GM21515 (cell line): ENCODE measurements at regions not wholly inside any gene's neighbourhood (a gene's known extent, or its start where the extent isn't known, plus 50 kb on each side); places are given as distances from the start of the nearest gene placed in this dataset.
"Not testable (repeated sequence)": the region's sequence is repeated elsewhere in the genome, so short reads cannot be mapped to it uniquely, and the experiment has no call there.

Source experiments
- ATAC-seq: cut with Tn5 transposase; IDR thresholded peaks from one replicate; pipeline ENCODE4 v1.9.1; 2021; ENCODE audit not compliant: unreplicated experiment

DNA sequence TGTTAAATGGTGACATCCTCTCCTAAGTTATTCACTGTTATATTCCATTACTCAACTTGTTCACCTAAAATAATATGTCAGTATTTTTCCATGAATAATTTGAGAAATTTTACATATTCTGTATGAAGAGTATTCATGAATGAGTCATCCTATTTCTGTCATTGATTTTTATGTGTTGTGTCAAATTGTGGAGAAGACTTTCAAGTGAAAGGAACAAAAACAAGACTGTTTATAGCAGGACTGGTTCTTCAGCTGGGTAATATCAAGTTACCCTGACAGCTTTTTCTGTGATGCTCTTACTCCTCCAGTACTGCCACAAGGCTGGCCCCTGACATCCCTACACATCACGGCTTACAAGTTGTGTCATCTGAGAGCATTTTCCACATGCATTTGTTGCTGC lies 847.7 kb downstream of the NCAM2 start:
- ATAC-seq: no peak

DNA sequence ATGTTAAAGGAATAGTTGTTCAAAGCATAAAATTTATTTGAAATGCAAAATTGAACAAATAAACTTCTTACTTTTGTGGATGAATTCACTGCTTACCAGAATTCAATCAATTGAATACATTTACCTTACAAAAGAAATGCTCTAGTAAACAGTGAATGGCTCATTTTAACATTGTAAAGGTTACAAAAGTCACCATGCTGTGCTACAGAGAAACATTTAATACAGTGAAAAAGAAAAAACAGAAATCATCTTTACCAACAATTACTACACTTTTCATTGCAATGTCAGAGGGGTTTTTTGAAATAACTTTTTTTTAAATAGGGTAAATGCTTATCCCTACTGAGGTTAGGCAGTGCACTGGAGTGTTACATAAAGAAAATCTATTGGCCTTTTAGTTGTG lies 853.0 kb downstream of the NCAM2 start:
- ATAC-seq: no peak

DNA sequence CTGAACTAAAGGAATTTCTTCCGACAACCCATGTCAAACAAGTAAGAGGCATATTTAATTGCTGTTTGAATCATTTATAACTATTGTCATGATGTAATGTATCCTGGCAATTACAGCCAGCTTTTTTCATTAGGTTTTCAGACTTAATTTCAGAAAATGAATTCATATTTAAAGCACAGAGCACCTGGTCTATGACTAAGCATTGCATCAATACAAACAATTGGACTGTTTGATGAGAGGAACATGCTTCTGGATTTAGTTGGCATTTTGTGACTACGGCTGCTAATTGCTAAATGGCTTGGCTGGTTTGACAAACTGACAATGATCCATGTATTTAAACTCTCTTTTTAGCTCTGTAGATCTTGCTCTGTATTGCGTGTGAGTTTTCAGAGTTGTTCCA lies 853.4 kb downstream of the NCAM2 start:
- no peak for ATAC-seq

DNA sequence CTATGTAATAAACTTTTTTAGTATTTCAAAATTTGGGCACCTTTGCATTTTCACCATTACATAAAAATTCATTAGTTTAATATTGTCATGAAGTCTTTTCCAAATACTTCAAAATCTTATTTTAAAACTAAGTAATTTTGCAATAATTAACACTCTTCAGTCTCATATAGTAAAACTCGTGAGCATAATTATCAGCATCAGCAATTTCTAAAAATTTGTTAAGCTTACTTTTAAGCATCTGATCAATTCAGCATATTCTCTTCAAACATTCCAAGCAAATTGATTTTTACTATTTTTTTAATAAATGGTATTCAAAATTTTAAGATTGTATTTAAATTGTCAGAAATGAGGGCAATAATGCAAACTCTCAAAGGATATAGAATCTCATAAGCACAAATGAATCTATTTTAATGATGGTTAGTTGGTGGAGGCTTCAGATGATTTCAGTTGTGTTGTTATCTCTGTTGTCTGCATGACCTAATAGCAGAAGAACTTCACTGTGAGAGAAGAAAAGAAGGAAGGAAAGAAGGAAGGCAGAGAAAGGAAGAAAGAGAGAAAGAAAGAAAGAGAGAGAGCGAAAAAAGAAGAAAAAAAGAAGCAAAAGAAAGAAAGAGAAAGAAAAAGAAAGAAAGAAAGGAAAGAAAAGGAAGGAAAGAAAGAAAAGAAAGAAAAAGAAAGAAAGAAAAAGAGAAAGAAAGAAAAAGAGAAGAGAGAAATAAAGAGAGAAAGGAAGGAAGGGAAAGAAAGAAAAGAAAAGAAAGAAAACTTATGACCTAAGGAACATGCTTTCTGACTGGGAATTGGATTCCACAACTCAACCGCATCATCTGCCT lies 860.5 kb downstream of the NCAM2 start:
- ATAC-seq: no peak

DNA sequence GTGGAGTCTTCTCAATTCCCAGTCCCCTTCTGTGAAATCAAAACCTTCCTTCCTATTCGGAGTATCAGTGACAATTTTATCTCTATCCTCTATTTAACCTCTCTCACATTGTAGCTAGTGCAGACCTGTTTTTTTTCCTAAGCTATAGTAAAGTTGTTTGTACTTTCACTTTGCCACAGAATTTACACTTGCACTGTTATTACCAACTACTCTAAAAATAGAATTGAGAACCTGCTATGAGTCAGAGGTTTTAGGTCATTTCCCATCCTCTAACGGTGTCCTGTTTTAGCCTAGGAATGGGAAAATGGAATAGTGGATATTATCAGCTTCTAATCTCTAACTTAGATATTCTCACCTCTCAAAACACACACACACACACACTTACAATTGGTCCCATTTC lies 862.7 kb downstream of the NCAM2 start:
- ATAC-seq: no peak

DNA sequence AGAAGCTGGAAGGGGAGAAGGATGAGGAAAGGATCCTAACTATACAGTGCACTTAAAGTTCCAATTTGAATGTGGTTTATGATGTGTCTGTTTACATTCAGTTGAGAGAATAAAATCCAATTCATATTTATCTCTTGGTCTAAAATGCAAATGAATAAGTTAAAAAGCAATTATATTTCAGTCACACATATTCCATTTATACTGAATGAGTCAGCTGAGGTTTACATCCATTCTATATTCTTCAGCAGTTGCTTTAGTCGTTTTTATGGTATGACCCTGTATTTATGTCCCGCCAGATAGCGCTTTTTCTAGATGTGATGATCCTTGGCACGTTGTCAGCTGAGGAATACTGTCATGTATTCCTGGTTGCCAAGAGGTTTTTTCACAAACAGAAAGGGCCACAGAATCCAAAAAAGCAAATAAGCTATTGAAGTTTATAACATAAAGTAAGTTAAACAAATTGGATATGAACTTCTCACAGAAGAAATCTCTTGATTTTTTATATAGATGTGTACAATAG lies 866.2 kb downstream of the NCAM2 start:
- no peak for ATAC-seq

DNA sequence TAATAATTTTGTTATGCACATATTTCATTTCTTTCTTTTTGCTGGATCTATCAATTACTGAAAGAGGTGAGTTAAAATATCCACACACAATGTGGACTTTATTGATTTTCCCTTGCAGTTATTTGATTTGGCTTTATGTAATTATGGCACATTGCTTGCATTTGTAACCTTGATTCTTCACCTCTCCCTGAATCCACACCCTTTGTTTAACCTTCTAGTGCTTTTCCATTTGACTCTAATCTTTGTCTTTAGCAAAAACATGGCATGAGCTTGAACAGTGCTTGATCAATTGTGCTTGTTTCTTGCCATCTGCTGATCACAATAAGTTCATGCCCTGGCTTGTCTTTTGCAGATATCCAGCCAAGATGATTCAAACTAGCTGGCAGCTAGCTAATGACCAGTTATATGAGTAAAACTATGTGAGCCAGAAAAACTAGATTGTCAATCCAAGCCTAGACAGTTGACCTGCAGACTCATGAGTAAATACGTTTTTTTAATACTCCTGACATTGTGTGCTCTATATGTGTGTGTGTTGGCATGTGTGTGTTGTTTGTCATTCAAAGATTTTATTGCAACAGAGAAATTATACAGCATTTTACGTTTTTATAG lies 899.2 kb downstream of the NCAM2 start:
- ATAC-seq: no peak

DNA sequence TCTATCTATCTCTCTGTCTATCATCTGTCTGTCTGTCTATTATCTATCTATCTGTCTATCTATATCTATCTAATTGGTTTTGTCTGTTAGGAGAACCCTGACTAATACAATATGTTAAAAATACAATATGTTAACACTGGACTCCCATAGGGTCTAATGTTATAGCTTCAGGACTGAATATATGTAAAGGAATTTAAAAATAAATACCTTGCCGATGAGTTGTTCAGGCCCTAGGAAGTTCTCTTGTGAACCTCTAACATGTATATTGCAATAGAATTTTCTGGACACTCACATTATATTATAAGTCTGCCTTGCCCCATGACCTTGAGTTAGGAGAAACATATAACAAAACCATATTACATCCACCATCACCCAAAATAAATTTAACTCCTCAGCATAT lies 900.6 kb downstream of the NCAM2 start:
- ATAC-seq: no peak

DNA sequence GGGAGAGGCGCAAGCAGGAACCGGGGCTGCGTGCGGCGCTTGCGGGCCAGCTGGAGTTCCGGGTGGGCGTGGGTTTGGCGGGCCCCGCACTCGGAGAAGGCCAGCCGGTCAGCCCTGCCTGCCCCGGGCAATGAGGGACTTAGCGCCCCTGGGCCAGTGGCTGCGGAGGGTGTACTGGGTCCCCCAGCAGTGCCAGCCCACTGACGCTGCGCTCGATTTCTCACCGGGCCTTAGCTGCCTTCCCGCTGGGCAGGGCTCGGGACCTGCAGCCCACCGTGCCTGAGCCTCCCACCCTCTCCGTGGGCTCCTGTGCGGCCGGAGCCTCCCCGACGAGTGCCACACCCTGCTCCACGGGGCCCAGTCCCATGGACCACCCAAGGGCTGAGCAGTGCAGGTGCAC lies 904.2 kb downstream of the NCAM2 start:
- not testable (repeated sequence) for ATAC-seq

DNA sequence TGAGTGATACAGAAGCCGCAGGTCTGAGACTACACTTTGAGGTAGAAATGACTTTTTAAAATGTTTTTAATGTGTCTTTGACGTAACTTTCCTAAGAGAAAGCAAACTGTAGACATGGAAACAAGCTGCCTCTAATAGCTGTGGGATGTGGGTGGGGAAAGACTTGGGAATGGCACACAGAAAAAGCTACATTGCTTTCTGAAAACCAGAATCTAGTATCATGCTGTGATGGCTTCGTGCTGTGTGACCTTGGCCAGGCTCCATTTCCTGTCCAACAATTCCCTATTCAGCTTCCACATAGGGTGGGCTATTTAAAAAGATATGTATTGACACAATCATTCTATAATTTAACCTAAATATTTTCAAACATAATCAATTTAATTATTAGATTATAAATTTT lies 909.1 kb downstream of the NCAM2 start:
- ATAC-seq: no peak

DNA sequence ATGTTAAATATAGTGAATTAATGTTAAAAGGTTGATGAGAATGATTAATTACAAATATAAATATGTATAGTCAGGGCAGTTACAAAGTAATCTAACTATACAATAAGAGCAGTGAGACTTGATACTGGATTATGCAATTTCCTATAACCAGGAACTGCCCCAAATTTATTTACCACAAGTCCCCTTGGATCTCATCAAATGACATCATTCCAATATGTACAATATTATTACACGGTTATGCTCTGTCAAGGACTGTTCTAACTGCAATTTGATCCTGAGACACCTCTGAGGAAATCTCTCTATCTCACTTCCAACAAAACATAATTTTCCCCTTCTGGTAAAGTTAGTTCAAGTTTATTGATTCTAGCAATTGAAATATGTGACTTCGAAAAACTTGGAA lies 917.6 kb downstream of the NCAM2 start:
- no peak for ATAC-seq

DNA sequence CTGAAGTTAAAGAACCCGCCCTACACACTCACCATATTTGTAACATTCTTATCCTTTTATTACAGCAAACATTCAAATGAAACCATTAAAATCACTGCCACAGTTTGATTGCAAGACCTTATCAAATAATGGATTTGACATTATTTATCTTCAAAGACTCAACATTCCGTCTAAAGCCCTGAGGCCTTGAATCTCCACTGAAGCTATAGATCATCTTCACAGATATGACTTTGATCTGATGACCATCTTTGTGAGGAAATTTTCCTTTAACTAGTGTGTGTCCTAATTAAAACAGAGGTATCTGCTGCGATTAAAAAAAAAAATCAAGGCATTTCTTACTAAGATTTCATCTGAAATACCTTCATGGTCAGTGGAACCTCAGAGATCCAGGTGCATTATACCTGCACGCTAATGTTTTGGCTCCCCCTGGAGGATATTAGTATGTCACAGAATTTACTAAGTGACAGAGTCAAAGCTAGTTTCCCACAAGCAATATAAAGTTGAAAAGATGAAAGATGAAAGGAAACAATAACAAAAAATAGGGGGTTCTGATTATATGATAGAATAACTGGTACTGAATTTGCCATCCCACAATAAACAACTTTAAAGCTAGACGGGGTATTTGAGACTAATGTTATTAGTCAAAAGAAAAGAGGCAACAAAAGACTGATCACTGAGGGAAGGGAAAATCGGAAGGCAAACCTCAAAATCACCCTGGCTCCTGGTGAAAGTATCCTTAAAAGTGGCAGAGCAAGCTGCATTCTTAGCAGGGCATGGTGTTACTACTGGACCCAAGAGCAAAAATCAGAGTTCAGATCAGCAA lies 923.4 kb downstream of the NCAM2 start:
- ATAC-seq: no peak

DNA sequence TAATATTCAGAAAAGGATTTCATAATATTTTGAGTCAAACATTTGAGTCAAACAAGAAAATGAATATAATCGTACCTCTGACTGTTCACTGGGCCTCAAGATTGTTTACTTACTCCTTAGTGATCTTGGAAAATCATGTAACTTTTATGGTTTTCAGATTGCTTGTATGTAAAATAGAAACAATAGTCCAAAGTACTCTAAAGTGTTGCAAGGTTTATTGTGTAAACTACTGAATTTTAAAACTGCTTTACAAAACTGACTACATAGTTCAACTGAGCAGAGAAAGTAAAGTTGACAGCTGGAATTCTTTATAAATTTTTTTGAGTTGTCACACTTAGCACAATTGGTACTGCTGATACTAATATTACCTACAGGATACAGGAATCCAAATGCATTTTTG lies 931.0 kb downstream of the NCAM2 start:
- no peak for ATAC-seq

DNA sequence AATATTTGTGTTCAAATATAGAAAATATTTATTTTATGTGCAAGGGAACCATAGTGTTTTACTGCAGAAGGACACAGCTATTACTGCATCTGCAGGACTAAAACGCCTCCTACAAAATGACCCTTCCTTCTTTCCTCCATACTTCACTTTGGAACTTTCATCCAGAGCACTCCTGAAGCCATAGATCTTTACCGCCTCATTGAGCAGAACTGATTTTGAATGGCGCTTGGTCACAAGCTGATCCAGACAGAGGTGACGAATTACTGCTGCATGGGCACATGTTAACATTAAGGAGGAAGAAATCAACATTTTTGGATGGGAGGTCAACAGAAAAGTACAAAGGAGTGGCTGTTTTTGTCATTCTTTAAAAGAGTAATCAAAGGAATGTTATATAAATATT lies 931.6 kb downstream of the NCAM2 start:
- no peak for ATAC-seq

DNA sequence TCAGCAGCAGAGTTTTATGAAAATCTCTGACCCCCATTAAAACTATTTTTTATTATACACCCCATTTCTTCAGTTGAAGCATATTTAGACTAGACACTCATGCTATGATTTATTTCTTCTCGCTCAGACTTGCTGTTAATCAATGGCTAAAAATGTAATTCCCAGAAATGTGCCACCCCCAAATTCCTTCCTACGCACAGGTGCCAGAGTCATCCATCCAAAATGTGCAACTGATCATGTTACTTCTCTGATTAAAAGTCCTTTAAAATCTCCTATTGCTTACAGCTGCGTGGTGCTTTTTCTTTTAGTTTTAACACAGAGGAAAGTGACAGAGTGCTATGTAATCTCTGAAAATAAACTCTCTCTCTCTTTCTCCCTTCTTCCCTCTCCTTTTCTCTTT lies 954.4 kb downstream of the NCAM2 start:
- no peak for ATAC-seq

DNA sequence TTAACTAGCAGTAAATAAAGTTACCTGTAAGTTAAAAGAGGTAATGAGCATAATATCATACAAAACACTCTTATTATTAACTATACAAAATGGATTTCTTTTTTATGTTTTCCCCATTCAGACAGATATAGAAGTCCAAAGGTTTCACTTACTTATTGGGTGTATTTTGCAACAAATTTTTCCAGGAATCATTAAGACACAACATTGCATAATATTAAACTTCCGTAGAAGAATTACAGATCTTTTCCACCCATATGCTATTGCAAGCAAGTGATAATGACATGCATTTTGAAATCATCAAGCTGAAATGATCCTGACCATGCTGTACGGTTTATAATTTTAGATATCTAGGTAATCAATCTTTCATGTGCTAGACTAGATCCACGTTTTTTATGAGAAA lies 957.0 kb downstream of the NCAM2 start:
- ATAC-seq: no peak

DNA sequence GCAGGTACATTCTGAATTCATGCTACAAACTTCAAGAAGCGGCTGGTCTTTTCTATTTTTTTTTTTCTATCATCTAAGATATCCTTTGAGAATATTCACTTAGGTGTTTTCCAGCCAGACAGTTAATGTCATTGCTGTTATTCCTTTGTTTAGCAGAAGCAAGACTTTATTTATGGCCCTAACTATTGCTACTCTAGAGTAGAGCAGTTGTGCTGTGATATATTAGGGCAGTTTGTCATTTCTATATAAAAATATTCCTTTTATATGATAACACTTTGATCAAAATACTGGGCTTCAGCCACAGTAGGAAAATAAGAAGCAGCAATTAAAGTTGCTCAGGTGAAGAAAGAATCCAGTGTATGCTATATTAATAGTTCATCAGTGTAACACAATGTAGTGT lies 959.3 kb downstream of the NCAM2 start:
- ATAC-seq: no peak

DNA sequence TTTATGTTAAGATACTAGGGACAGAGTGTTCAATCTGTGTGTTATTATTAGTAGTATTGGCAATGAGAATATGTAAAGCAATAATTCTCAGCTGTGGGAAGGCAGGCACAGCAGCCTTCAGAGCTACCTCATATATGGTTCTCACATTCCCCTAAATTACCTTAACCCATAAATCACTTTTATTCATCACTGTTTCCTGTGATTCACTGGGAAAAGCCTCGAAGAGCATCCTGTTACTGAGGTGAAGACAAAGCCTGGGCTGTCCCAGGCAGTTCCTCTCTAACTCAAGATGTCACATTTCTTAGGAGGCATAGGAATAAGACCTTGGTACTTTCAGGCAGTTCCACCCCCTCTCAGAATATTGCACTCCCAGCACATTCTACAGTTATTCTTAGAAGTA lies 965.7 kb downstream of the NCAM2 start:
- no peak for ATAC-seq

DNA sequence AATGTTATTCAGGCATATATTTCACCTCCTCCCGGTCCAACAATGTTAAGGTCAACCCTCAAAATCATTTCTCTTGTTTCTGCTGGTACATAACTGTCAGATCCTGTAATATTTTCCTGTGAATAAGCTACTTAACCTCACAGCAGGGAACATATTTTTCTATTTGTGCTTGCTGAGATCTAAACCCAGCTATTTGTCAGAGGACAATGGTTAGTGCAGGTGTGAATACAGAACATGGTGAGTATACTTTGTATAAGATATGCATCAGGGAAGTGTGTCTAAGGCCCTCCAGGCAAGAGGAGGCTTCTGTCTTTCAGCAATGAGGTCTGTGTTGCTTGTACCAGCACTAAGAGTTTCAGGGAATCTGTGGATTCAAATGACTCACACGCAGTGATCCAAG lies 970.6 kb downstream of the NCAM2 start:
- no peak for ATAC-seq

DNA sequence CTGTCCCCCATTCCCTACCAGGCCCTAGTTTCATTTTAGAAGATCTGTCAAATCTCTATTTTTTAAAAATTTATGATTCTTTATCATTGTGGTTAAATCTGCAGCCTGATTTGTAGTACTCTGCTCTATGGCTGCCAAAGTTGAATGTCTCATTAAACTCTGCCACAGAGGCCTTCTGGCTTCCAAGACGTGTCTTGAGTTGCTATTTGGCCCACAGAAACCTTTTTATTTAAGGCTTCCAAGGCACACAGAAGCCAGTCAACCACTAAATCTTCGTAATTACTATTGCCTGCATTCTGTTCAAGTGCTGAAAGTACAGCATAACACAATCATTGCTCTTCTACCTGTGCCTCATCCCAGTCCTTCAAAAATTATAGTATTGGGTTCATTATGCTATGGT lies 971.0 kb downstream of the NCAM2 start:
- no peak for ATAC-seq

DNA sequence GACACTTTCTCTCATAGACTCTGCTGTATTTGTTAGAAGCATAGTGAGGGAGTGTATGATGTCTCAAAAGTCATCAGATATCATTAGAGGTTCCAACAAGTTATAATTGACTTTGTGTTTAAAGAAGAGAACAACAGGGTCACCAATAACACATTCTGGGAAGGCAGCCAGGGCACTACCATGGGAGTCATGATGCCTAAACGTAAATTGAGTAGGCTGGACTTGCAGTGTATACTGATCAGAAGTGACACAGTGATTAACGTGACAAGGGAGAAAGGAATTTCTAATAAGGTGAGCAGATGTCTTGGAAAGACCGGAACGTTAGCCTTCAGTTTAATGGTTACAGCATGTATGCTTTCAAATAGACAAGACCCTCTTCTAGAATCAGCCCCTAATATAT lies 973.2 kb downstream of the NCAM2 start:
- no peak for ATAC-seq

DNA sequence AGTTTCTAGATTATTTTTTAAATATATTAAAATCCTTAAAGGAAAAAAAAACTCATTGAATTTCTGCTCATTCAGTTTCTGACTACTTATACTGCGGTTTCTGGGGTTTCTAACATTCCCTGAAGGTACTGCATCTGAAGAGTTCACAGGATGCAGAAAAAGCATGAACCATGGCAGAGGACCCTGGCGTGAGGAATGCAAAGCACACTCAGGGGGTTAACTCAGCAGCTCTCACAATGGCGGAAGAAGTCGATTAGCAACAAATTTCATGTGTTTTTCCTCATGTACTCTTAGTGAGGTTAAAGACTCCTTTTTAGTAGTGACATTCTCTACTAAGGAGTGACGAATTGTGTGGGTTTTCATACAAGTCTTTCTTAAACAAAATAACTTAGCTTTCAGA lies 975.6 kb downstream of the NCAM2 start:
- no peak for ATAC-seq
